COR-L47 (cell line): ENCODE measurements at regions not wholly inside any gene's neighbourhood (a gene's known extent, or its start where the extent isn't known, plus 50 kb on each side); places are given as distances from the start of the nearest gene placed in this dataset.

Experiments
- DNase-seq: peaks from one replicate; lab custom pipeline; 2025; lab: John Stamatoyannopoulos, UW

DNA sequence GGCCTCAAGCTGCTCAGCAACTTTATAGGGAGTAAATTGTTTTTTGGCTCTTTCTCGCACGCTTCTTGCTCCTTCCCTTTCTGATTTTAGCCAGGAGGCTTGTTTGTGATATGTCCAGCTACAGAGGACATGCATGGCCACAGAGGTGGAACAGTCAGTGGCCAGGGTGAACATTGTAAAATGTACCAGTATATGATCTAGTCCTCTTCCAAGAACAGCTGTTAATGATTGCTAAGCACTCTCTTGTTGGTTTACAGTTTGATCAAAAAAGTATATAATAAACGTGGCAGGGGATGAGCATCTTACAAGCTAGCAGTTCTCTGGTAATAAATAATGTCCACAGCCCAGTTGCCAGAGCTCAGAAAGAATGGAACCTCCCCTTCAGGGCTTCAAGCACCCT is 461.7 kb upstream of the DYNLRB2 start:
- DNase-seq: no peak

DNA sequence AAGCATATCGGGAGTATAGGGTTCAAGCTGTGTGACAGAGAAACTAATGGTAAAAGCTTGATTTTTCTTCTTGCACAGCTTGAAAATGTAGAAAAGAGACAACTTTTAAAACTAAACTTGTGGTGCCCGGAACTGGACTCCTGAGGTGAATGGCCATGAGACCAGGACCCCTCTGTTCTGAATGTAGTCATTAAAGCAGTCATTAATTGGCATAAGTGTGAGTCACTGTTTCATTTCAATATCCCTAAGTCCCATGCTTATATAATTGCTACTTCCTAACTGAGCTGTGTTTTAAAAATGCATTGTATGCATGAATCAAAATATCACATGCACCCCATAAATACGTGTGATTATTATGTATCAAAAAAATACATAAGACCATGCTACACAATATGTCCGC is 463.1 kb upstream of the DYNLRB2 start:
- DNase-seq: no peak

GRCh38 chr16:80074329-80074728 is 466.5 kb upstream of the DYNLRB2 start:
- DNase-seq: no peak

DNA sequence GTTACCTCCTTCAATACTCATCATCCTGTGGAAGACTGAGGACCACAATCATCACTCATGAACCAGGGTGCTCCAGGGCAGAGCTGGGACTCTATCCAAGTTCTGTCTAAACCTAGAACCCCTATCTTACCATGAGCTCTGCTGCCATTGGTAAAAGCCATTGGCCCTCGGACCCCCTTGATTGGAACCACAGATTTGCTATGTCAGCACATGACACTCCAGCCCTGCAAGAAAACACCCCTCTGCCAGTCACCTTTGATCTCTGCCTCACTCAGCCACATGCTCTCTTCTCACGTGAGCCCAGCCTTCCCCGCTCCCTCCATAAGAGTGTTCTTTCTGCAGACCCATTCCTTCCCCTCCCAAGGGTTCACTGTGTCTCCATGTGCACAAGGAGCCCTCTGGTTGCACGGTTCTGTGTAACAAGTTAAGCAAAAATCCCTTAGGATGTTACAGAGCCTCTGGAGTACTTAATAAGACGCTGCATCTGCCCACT is 468.8 kb upstream of the DYNLRB2 start:
- DNase-seq: no peak

- no peak for DNase-seq
These were observed 466.5 kb upstream of the MAF start for GRCh38 chr16:80066805-80067580.

DNA sequence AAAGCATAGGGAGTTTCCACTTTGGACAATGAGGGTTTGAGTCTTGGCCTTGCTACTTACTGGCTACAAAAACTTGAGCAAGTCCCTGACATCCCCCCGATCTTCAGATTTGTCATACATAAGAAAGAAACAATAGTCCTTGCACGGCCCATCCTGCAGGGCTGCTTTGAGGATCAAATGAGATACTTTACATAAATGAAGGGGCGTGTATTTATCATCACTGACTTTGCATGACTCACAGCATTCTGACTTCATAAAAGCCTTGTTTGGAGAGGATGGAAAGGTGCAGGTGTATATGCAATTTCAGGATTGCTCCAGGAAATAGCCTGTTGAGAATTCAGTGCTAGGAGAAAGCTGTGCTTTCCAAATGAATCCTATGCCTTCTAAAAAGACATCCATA is 465.0 kb upstream of the MAF start:
- DNase-seq: no peak

DNA sequence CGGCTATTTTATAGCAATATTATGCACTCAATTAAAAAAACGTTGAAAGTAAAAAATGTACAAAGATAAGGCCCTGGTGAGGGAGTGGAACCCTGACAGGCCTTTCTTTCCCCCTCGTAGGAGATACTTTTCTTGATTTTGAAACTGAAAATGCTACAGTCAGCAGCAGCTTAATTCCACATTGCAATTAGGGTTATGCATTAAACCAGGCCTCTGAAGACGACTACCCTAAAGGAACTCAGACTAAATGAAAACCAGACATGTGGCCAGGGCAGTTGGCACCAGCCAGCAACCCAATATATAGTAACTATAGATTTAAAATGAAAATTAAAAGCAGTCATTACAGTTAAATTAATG is 463.2 kb upstream of the MAF start:
- no peak for DNase-seq

GRCh38 chr16:80063031-80063712 is 462.6 kb upstream of the MAF start:
- no peak for DNase-seq

DNA sequence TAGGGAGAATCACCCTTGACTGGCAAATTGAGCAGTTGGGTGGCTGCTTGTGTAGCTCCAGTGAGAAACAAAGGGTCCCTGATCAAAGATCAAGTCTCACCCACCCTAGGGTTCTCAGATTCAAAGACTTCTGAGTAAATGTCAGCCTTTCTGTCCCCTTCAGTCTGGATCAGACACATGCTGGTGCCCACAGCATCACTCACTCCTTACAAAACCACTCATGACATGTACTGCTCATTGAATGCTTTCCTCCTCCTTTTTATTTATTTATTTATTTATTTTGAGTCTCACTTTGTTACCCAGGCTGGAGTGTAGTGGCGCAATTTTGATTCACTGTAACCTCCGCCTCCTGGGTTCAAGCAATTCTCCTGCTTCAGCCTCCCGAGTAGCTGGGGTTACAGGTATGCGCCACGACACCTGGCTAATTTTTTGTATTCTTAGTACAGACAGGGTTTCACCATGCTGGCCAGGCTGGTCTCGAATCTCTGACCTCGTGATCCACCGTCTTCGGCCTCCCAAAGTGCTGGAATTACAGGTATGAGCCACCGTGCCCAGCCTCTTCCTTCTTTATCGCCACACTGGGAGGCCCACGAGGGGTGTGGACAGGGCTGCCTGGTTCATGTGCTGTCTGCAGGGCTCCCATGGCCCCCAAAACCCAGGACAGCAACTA is 462.0 kb upstream of the MAF start:
- DNase-seq: no peak

DNA sequence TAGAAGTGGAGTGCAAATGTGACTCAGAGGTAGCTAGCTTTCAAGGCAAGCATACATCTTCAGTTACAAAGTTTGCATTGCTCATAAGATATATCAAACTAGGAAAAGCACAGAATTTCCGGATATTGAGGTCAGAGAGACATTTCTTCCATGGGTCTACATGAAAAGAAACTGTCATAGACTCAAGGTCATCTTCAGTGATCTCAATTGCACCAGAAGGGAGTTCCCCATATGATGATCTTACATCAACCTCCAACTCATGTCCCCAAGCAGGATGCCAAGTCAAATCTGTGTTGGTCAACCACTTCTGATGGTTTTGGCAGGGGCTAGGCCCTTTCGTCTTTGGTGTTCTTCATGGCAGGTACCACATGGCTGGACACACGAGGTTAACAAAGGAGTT is 459.9 kb upstream of the MAF start:
- DNase-seq: no peak

DNA sequence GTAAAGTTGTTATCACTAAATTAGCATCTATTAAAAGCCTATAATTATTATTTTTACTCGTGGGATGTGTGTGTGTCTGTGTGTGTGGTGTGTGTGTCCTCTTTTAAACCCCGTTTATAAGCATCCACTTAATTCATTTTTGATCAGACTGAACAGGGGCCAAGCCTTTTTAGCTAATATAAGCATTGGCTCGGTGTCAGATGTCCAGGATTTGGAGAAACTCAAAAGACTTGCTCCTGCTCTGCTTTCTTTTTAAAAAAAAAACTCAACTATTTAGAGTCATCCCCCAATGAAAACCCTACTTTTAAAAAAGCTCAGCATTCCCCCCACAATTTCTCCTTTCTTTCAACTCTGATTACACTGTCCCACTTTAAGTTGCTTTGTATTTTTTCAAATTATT is 459.3 kb upstream of the MAF start:
- no peak for DNase-seq

- no peak for DNase-seq
These were observed 457.7 kb upstream of the MAF start for GRCh38 chr16:80058214-80058613.

DNA sequence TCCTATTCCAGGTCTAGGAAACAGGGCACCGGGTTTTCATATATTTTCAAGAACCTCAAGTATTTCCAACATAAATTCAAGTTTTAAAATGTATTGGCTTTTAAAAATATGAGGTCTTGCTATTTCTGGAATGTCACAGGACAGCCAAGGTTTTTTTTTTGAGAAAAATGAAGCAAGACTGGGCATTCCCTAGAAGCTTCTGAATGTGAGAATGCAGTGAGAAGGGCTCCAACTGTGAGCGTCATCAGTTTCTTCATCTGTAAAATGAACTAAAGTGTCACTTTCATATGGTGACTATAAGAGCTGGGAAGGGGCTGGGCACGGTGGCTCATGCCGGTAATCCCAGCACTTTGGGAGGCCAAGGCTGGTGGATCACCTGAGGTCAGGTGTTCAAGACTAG is 455.8 kb upstream of the MAF start:
- no peak for DNase-seq

GRCh38 chr16:80055831-80056230 is 455.3 kb upstream of the MAF start:
- no peak for DNase-seq

GRCh38 chr16:80054647-80055046 is 454.1 kb upstream of the MAF start:
- no peak for DNase-seq

DNA sequence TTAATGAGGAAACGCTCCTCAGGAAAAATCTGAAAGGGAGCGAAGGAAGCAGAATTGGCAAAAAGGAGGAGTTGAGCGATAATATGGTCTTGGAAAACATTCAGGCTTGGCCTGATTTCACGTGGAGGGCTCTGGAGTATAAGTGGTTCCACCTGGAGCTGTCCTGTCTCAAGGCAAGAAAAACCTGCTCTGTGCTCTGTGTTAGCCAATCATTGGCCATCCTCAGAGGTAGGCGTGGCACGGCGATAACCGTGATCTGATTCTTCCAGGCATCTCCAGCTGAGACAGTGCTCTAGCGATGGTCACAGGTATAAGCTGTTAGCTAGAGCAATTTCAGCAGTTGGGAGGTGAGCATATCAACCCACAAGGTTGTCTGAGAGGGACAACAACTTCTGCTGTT is 450.5 kb upstream of the MAF start:
- DNase-seq: no peak

- no peak for DNase-seq
These were observed 447.7 kb upstream of the MAF start for GRCh38 chr16:80048250-80048649.

GRCh38 chr16:80047842-80048241 is 447.3 kb upstream of the MAF start:
- no peak for DNase-seq

DNA sequence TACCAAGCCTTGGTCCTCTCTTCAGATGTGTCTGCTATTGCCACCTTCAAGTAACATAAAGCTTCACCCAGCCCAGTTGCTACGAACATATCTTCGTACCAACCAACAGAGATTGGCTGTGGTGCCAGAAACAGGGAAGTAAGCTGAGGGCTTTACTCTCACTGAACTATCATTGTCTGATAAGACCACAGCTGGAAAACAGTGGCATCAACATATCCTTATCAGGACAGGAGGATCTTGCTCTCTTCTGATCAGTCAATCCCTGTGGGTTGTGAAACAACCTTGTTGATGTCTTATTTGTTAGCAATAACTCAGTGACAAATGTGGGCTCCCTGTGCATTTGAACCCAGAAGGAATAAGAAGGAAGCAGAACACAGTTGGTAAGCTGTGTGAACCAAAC is 446.3 kb upstream of the MAF start:
- DNase-seq: no peak

GRCh38 chr16:80046261-80046660 is 445.7 kb upstream of the MAF start:
- no peak for DNase-seq

GRCh38 chr16:80045861-80046260 is 445.3 kb upstream of the MAF start:
- DNase-seq: no peak

DNA sequence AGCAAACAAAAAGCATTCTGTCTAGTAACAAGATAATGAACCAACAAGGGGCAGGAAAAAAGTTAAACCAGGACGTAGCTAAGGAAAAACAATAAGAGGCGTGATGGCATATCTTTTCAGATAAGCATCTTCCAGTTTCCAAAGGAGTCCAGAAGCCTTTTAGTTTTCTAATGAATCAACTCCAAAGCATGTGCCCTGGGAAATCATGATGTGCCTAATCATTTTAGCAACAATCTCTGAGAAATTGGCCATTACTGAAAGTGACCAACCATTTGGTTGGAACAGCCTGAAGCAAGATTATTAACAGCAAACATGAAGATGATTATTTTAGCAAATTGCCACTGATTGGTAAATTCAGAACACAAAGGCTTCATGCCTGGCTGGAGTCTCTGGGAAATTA is 440.9 kb upstream of the MAF start:
- DNase-seq: no peak

DNA sequence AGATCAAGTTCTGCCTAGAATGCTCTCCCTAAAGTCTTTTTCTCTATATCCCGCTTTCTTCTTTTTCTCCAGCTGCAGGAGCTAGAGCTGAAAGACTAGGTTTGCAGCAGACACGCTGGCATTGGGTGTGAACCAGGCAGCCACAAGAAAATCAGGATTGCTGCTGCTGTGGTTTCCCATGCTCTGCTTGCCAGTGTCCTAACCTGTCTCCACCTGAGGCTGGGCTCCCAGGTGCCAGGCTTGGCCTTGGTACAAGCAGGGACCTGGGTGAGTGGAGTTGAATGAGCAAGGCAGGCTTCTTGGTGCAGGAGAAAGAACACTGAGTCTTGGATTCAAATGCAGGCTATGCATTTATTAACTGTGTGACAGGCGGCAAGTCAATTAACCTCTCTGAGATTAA is 440.3 kb upstream of the MAF start:
- no peak for DNase-seq
